Upper lobe of left lung (tissue), 4 donors: ENCODE measurements at regions not wholly inside any gene's neighbourhood (a gene's known extent, or its start where the extent isn't known, plus 50 kb on each side); places are given as distances from the start of the nearest gene placed in this dataset.

Experiments used
- CTCF ChIP-seq, 6 experiments: fragments of 450-650 bp in 4 of 6; fragments of 200-600 bp in 2 of 6; sonication (generic) in 2 of 6; IDR thresholded peaks; one replicate each; pipeline ENCODE4 v1.5.1; 2016 to 2019; ENCODE audit warnings: antibody characterized with exemption in 6 of 6
- EP300 ChIP-seq, 4 donors: sonication (generic); formaldehyde crosslinking; IDR thresholded peaks; one replicate each; pipeline ENCODE4 v1.5.1; 2017; ENCODE audit warnings: antibody characterized with exemption in 4 of 4, control low read depth in 2 of 4
- POLR2A ChIP-seq, 4 donors: fragments of 450-650 bp; IDR thresholded peaks; one replicate each; pipeline ENCODE4 v1.5.1; 2016 to 2017; ENCODE audit warnings: antibody characterized with exemption in 4 of 4, mild to moderate bottlenecking in 2 of 4
- POLR2AphosphoS5 ChIP-seq, 2 donors: sonication (generic); formaldehyde crosslinking; IDR thresholded peaks; one replicate each; pipeline ENCODE4 v1.5.1; 2017; ENCODE audit warnings: antibody characterized with exemption in 2 of 2

DNA sequence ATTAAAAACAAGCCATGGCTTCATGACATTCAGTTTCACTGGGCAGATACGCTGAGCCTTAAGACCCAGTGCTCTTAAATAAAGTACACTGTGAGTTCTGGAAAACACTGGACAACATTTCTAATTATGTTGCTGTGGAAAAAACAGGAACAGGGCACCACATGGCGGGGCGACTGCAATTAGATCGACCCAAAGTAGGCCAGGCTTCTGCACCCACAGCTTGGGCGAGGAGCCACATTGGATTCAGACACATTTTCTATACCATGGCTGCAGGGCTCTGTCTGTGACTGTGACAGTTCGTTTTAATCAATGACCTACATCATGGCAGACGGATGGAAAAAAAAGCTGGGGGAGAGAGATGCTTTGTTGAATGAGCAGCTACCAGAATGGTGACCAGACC, 227.2 kb upstream of the HS6ST1 start:
- no peak for TF ChIP-seq CTCF (IDR thresholded peaks at IDR 0.05)
- TF ChIP-seq POLR2AphosphoS5 (IDR thresholded peaks at IDR 0.05): no peak
- TF ChIP-seq EP300 (IDR thresholded peaks at IDR 0.05): no peak
- no peak for TF ChIP-seq POLR2A (IDR thresholded peaks at IDR 0.05)
